ENCODE measurements at regions not wholly inside any gene's neighbourhood (a gene's known extent, or its start where the extent isn't known, plus 50 kb on each side); places are given as distances from the start of the nearest gene placed in this dataset.

GRCh38 chrX:45795546-45795945 is 594.9 kb upstream of the DIPK2B start:
- H3K4me1 ChIP-seq (ENCODE audit: insufficient read depth, low read length): no peaks in the 10 kb centered on the region
- intact Hi-C loops (cut with micrococcal nuclease; ENCODE audit: unreplicated experiment): no loop called here
- H3K36me3 ChIP-seq (replicated peaks in 1 of 2; ENCODE audit: control insufficient read depth in 1 of 2, insufficient read depth in 2 of 2, low read length in 2 of 2): no peaks in the 10 kb centered on the region; a peak in 1 of 5 replicates
- no TSS peak for BruUV-seq (replicated peaks)
- H3K4me3 ChIP-seq (replicated peaks in 1 of 3; ENCODE audit: insufficient read depth in 1 of 3, low read depth in 2 of 3, low read length in 3 of 3): no peak overlapping the region
- no peak overlapping the region for H3K27ac ChIP-seq (ENCODE audit: extremely low read length, insufficient read depth, low read length)
- ATAC-seq: no peak
- no peak overlapping the region for H2AFZ ChIP-seq (ENCODE audit: low read length)
- H3K79me2 ChIP-seq (ENCODE audit: insufficient read depth, low read length): peaks cover 3% of the 10 kb centered on the region
- ChIA-PET CTCF (ENCODE audit: low intra/inter-chr PET ratio, low total read pairs) (no interaction called here), POLR2A (no interaction called here)
- TF ChIP-seq FOXA1 (IDR thresholded peaks at IDR 0.05) (no peak), FOXA1 (CRISPR knock-in tag; IDR thresholded peaks at IDR 0.05) (no peak), PATZ1 (CRISPR knock-in tag; IDR thresholded peaks at IDR 0.05) (no peak), BHLHE40 (IDR thresholded peaks at IDR 0.05; ENCODE audit: low read length) (no peak), MAFK (conservative IDR thresholded peaks at IDR 0.05 in 1 of 2, IDR thresholded peaks at IDR 0.05 in 1 of 2; ENCODE audit: low read length in 2 of 2) (no peak), MTF1 (CRISPR knock-in tag; IDR thresholded peaks at IDR 0.05) (no peak), MED13 (CRISPR knock-in tag; IDR thresholded peaks at IDR 0.05) (no peak), ZXDC (CRISPR knock-in tag; IDR thresholded peaks at IDR 0.05) (no peak), ZNF17 (CRISPR knock-in tag; IDR thresholded peaks at IDR 0.05) (no peak), NFYB (CRISPR knock-in tag; IDR thresholded peaks at IDR 0.05) (no peak), SP140L (CRISPR knock-in tag; IDR thresholded peaks at IDR 0.05; ENCODE audit: borderline replicate concordance) (no peak), TEAD2 (CRISPR knock-in tag; IDR thresholded peaks at IDR 0.05) (no peak), THAP7 (CRISPR knock-in tag; IDR thresholded peaks at IDR 0.05) (no peak)
- H3K4me2 ChIP-seq (ENCODE audit: low read depth, low read length): no peak overlapping the region
- DNase-seq (ENCODE audit: low spot score): no peak
- in situ Hi-C loops (cut with HindIII; ENCODE audit: extremely low pct_ligation_motif_present, low pct_unique_long_range_greater_than_20kb): no loop called here
- no peak for FAIRE-seq
- H3K9me3 ChIP-seq (ENCODE audit: low read length): no peaks in the 10 kb centered on the region
- H3K27me3 ChIP-seq (ENCODE audit: control insufficient read depth in 1 of 2, insufficient read depth in 2 of 2, low read length in 2 of 2): no peaks in the 10 kb centered on the region
- no peaks in the 10 kb centered on the region for H4K20me1 ChIP-seq (ENCODE audit: insufficient read depth, low read length)
- no peak overlapping the region for H3K9ac ChIP-seq (ENCODE audit: insufficient read depth, low read depth, low read length)
